KBM-7 (cell line): ENCODE measurements at regions not wholly inside any gene's neighbourhood (a gene's known extent, or its start where the extent isn't known, plus 50 kb on each side); places are given as distances from the start of the nearest gene placed in this dataset.
A peak's percentile ranks its signal among the peaks of the same experiment; 100 is the strongest.
"Not testable (repeated sequence)": the region's sequence is repeated elsewhere in the genome, so short reads cannot be mapped to it uniquely, and the experiment has no call there.

ENCODE experiments used
- DNase-seq: peaks from one replicate; pipeline ENCODE4 v3.0.0-alpha.2; 2015
- in situ Hi-C: fragments of 300-500 bp; cut with MboI; formaldehyde crosslinking; loops from 2 replicates; pipeline ENCODE4 v1.14.3; 2020; ENCODE audit warnings: low sequenced_read_pairs, low pct_unique_long_range_greater_than_20kb, mixed read lengths

DNA sequence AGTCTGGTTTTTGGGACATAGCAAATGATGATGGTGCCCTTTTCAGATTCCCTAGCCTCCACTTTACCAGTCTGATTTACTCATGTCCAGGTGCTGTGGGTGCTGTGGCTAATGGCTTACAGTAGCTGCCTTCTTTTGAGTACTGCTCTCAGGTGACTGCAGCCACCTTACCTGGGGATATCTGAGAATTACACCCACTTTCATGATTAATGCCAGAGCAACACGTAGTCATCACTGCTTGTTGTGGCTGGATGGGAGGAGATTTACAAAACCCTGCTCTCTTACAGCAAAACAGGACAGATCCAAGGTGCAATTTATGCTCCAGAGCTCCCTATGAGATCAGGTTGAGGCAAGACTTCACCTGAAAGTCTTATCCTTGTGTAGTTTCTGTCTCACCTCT is 150.6 kb downstream of the PDCD6IP start:
- no peak for DNase-seq
- in situ Hi-C loops = no loop called here

DNA sequence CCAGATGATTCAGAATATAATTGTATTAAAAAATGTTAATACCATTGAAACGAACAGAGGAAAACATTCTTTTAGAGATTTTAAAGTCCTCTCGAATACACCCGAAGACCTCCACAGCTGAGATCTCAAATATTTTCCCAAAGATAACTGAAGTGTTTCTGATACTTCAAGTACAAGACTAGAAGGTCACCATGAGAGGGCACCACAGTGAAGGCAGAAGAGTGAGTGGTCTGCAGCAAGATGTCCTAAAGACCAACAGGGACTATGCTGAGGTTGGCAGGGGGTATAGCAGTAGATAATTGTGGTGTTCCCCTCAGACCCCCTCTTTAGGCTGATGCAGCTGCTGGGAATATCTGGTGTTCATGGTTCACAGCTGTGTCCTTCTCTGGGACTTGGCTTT is 156.5 kb downstream of the PDCD6IP start:
- no peak for DNase-seq
- in situ Hi-C loops = no loop called here

DNA sequence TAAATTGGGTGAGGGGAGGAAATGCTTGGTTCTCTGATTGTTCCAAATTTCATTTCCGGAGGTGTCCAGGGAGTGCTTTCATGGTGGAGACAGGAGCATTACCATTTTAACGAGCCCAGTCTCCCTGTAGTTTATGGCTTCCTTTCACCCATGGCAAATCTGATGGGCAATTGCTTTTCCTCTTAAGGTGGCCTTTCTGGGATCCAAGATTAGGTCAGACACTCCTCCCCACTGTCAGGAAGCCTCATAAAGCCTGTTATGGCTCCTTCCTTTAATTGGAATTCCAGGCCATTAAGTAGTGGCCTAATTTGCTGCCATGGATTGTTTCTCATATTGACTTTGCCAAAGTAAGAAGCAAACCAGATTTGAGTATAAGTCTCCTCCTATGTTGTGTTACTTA is 157.8 kb downstream of the PDCD6IP start:
- in situ Hi-C loops = no loop called here
- DNase-seq = no peak

DNA sequence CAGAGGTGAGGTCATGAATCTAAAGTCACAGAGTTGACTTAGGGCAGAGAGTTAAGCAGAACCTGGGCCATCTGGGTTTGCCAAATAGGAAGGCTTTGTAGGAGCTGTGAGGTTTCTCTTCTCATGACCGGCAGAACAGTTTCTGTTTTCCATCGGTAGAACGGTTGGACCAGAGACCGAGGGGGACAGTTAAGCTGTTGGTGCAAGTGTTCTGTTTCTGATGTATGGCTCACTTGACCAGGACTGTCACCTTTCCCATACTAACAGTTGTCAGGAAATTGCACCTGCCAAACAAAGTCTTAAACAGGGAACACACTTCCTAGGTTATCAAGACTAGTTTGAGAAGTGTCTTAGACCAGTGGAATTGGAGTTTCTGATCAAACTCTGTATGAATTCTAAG is 158.3 kb downstream of the PDCD6IP start:
- in situ Hi-C loops = no loop called here
- no peak for DNase-seq

DNA sequence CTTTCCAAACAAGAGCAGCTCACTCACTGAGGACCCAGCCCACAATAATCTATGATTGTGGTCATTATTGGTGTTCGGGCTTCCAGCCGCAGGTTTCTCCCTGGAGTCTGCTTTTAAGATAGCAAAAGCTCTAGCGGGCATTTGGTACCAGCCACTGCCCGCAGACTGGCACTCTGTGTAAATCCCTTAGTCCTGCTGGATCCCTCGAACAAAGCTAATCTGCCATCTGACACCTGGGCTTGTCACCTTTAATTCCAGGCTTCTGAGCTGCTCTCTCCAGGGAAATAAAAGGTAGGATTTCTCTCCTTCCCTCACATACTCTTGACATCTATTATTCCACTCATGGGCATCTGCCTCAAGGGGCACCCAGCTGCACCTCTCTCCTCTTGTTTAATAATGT is 158.7 kb downstream of the PDCD6IP start:
- in situ Hi-C loops = no loop called here
- DNase-seq = no peak

DNA sequence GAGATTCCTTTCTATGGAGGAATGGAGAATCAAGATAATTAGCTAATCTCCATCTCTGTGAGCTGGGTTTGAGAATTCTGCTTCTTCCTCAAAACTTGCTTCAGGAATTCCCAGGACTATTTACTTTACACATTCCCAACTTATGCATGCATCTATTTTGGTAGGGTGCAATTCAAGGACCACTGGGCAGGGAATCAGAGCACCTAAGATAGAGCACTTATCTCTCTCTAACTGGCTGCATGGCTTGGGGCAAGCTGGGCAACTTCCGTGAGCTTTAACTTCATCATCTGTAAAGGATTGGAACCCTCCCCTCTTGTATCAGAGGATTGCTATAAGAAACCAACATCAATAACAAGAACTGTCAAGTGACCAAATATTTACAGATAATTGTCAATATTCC is 160.2 kb downstream of the PDCD6IP start:
- DNase-seq = no peak
- in situ Hi-C loops = no loop called here

DNA sequence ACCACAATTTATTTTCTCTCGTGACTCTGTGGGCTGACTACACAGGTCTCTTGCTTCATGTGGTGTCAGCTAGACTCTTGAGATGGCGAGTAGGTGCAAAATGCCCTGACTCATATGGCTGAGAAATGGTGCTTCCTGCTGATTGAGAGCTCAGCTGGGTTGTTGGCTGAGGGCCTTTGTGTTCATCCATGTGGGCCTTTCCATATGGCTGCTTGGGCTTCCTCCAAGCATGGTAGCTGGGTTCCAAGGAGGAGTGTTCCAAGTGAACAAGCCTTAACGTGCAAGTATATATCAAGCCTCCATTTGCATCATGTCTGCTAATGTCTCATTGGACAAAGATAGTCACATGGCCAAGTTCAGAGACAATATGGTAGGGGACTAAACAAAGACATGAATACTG is 164.0 kb downstream of the PDCD6IP start:
- no peak for DNase-seq
- in situ Hi-C loops = no loop called here

DNA sequence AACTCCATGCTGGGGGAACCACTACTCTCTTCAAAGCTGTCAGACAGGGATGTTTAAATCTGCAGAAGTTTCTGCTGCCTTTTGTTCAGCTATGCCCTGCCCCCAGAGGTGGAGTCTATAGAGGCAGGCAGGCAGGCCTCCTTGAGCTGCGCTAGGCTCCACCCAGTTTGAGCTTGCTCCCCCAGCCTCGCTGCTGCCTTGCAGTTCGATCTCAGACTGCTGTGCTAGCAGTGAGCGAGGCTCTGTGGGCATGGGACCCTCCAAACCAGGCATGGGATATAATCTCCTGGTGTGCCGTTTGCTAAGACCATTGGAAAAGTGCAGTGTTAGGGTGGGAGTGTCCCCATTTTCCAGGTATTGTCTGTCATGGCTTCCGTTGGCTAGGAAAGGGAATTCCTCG is 171.8 kb downstream of the PDCD6IP start:
- not testable (repeated sequence) for DNase-seq

DNA sequence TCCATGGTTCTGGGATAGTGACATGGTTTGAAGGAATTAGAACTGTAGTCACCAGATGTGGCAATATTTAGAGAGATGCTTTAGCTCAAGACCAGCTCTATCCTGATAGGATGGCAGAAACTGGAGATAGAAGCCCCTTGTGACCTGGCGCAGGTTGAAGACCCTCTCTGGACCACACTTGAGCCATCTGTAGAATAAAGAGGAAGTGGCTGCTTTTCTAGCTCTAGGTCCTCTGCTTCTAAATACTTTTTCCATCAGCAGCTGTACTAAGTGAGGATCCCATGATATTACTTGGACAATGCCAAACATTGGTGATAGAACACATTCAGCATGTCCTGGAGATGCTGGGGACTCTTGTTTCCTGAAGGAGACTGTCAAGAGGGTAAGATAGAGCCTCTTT is 172.6 kb downstream of the PDCD6IP start:
- in situ Hi-C loops = no loop called here

More for the DNA sequence above, 171.8 kb downstream of the PDCD6IP start:
- in situ Hi-C loops = not testable (repeated sequence)

DNA sequence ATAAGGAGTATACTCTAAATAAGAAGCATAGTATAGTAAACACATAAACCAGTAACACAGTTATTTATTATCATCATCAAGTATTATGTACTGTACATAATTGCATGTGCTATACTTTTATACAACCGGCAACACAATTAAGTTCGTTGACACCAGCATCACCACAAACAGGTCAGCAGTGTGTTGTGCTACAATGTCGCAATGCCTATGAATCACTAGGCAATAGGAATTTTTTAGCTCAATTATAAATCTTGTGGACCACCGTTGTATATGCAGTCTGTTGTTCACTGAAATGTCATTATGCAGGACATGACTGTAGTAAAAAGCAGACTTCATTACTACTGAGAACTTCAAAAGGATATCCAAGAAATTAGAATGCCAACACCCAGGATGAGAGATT is 177.0 kb downstream of the PDCD6IP start:
- in situ Hi-C loops = no loop called here
- DNase-seq = no peak

More for the DNA sequence above, 172.6 kb downstream of the PDCD6IP start:
- no peak for DNase-seq

DNA sequence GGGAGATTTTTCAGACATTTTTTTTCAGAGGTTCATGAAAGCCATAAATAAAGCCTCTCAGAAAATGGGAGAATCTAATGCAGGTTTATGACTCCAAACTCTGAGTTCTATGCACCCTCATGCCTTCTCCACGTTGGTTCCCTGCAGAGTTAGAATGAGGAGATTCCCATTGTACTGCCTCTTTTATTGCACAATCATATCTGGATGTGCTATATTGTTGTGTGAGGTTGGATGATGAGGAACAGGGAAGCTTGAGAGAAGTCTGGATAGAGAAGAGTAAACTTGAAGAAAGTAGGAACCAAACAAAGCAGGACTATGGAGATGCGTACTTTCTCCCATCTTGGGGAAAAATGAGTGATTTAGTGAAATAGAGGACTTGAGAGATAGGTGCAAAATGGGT is 178.8 kb downstream of the PDCD6IP start:
- DNase-seq = no peak
- in situ Hi-C loops = no loop called here

DNA sequence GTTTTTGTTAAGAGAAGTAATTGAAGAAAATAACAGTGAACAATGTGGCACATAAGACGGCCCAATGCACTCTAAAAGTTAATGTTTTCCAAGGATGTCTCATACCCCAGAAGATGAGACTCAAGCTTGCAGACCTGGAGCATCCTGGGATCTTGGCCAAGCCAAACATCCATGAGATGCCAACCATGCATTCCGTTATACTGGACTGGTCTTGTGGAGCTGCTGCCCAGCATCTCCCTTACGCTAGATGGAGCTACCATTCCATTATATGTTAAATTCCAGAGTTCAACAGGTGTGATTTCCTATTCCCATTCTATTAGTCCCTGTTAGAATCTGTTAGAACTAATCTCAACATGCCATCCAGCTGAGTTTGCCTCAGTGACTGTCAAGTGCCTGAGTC is 181.8 kb downstream of the PDCD6IP start:
- DNase-seq = peak; percentile 12
- in situ Hi-C loops = no loop called here

DNA sequence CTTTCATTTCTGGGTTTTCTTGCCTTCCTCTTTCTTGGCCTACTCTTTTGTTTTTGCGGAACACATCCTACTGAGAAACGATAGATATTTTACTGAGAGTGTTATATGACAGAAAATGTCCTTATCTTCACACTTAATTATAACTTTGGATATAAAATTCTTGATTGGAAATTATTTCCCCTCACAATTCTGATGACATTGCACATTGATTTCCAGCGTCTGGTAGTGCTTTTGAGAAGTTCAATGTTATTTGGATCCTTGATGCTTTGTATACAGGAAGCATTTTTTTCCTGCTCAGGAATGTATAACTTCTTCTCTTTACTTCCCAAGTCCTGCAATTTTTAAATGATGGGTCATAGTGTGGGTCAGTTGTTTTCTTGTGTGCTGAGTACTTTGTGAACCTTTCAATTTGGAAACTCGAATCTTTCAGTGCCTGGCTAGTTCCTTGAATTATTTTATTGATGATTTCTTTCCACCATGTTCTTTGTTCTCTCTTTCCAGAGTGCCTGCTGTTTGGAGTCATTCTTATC is 183.9 kb downstream of the PDCD6IP start:
- no peak for DNase-seq
- in situ Hi-C loops = no loop called here

DNA sequence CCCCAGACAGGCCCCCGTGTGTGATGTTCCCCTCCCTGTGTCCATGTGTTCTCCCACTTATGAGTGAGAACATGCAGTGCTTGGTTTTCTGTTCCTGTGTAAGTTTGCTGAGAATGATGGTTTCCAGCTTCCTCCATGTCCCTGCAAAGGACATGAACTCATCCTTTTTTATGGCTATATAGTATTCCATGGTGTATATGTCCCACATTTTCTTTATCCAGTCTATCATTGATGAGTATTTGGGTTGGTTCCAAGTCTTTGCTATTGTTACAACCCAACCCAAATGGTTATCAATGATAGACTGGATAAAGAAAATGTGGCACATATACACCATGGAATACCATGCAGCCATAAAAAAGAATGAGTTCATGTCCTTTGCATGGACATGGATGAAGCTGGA is 184.5 kb downstream of the PDCD6IP start:
- DNase-seq, in situ Hi-C loops: not testable (repeated sequence)

DNA sequence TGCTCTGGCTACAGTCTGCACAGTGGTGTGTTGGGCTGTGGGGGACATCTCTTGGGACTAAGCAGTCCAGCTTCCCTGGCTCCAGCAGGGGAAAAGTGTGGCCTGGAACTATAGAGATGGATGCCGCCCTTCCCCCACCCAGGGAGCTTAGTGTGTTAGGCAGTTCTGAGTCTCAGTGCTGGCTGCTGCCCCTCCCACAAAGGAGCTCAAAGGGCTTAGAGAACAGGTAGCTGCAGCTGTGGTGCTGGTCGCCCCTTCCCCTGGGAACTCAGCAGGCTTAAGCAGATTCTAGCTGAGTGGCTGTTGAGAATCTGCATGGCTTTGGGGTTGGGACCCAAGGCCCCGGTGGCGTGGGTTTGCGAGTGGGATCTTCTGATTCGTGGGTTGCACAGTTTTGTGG is 190.8 kb downstream of the PDCD6IP start:
- no peak for DNase-seq
- in situ Hi-C loops = no loop called here

DNA sequence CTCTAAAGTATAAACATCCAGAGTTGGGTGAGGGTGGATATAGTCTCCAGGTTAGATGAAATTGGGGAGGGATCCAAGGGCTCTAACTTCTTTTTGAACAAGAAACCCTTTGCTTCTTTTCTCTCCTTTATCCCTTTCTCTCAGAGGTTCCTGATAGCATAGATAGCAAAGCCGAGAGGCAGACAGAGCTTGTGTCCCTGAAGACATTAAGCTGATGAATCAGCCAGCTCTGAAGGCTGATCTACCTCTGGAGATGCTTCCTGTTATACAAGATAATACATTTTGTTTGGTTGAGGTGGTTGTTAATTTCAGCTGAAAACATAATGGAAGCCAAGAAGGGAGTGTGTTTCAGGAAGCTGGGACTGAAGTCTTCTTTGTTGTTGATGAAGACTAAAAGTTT is 193.2 kb downstream of the PDCD6IP start:
- DNase-seq = no peak
- in situ Hi-C loops = no loop called here

DNA sequence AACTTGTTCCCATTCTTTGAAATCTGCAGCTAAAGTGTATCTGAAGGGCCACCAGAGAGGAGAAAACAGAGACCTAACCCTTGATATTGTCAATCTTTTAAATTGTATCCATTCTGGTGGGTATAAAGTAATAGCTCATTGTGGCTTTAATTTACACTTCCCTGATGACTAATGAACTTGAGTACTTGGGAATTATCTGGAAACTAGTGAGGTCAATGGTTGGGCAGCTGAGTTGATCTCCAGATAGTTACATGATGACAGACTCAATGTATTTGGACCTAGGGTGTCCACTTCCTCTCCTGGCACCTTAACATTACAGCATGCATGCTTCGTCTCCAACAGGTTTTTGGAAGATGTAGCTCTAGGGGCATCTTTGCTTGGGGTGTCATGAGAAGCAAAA is 195.2 kb downstream of the PDCD6IP start:
- in situ Hi-C loops = no loop called here
- DNase-seq = no peak

DNA sequence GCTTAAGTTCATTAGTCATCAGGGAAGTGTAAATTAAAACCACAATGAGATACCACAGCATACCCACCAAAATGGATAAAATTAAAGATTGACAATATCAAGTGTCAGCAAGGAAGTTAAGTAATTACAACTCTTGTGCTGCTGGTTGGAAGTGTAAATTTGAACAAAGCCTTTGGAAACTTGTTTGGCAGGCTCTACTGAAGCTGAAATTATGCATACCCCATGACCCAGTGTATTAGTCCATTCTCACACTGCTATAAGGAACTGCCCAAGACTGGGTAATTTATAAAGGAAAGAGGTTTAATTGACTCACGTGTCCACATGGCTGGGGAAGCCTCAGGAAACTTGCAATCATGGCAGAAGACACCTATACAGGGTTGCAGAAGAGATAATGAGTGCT is 196.1 kb downstream of the PDCD6IP start:
- in situ Hi-C loops = no loop called here
- no peak for DNase-seq

DNA sequence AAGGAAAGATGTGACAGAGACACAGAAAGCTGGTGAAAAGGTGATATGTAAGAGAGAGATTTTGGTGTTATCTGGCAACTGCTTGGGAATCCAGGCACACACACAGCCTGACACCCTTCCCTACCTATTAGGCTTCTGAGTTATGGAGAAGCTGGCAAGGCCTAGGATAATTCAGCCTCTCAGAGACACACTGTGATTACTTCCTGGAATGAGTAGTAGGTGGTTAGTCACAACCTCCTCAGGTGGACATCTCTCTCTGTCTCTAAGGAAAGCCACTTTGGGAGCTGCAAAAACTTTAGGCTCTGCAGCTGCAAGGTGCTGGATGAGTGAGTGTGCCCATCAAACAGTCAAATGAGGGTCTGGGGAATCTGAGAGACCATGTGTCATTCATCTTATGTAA is 201.9 kb downstream of the PDCD6IP start:
- DNase-seq = no peak
- in situ Hi-C loops = no loop called here

DNA sequence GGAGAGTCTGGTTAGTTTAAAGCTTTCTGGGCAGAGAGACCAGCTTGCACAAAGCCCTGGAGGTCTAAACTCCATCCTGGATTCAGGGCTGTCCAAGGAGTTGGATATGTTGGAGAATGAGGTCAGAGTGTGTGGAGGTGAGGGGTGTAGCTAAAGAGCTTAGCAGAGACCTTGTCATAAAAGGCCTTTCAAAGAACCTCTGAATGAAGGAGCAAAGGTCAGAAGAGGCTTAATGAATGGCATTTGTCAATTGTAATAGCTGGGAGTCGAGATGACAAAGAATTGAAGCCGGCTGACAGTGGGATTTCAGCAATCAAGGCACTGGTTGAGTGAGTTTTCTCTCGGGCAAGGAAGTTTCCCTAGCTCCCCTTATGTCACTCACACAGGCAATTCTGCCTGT is 202.6 kb downstream of the PDCD6IP start:
- in situ Hi-C loops = no loop called here

DNA sequence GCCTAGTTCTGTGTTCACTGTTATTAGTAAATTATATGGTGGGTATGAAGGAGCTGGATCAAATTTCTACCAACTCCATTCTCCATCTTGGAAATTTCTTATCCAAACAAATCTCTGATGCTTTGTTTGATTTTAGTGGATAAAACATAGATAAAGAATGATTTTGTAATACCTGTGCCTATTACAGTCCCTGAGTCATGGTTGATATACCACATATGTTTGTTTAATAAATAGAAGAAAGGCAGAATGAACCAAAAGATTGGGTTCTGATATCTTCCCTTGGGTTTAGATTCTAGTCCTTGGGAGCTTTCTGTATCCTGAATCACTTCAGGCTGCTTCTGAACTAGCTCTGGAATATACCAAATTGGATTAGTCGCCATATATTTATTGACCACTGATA is 203.6 kb downstream of the PDCD6IP start:
- in situ Hi-C loops = no loop called here

More for the DNA sequence above, 202.6 kb downstream of the PDCD6IP start:
- DNase-seq = no peak

DNA sequence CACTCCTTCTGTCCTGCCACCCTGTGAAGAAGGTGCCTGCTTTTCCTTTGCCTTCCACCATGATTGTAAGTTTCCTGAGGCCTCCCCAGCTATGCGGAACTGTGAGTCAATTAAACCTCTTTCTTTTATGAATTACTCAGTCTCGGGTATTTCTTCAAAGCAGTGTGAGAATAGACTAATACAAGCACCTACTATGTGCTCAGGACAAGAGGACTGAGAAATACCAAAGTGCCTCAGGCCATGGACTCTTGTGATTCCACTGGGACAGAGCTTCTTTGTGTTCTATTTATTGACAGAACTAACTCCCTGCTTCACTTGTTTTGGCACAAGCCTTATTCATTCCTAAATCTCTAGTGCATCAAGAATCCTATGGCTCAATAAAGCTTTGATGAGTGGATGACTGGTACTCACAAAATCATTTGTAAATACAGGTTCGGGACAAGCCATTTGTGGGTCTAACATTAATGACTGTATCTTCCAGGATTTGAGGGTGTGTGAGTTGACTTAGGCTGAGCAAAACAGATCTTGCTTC is 204.2 kb downstream of the PDCD6IP start:
- in situ Hi-C loops = no loop called here
- DNase-seq = no peak

More for the DNA sequence above, 203.6 kb downstream of the PDCD6IP start:
- DNase-seq = no peak
